Epithelial cell of proximal tubule (primary cell): ENCODE measurements at regions not wholly inside any gene's neighbourhood (a gene's known extent, or its start where the extent isn't known, plus 50 kb on each side); places are given as distances from the start of the nearest gene placed in this dataset.

Experiments
- DNase-seq: peaks from one replicate; pipeline ENCODE4 v3.0.0-alpha.2; 2011; ENCODE audit warnings: low read depth
- H3K4me3 ChIP-seq: 2 replicates; pipeline ENCODE4 v1.5.1; 2011; ENCODE audit warnings: low read depth, mild to moderate bottlenecking, low read length
- CTCF ChIP-seq: conservative IDR thresholded peaks from 2 replicates; pipeline ENCODE4 v1.5.1; 2012; ENCODE audit warnings: low read depth, mild to moderate bottlenecking, low read length

GRCh38 chr2:222052934-222053367, 245.8 kb downstream of the PAX3 start:
- H3K4me3 ChIP-seq: no peak overlapping the region
- no peak for DNase-seq
- TF ChIP-seq CTCF: peak; percentile 48

GRCh38 chr2:222050981-222051380, 247.8 kb downstream of the PAX3 start:
- no peak overlapping the region for H3K4me3 ChIP-seq
- no peak for TF ChIP-seq CTCF
- no peak for DNase-seq

GRCh38 chr2:222049946-222050345, 248.9 kb downstream of the PAX3 start:
- no peak overlapping the region for H3K4me3 ChIP-seq
- DNase-seq: no peak
- no peak for TF ChIP-seq CTCF

DNA sequence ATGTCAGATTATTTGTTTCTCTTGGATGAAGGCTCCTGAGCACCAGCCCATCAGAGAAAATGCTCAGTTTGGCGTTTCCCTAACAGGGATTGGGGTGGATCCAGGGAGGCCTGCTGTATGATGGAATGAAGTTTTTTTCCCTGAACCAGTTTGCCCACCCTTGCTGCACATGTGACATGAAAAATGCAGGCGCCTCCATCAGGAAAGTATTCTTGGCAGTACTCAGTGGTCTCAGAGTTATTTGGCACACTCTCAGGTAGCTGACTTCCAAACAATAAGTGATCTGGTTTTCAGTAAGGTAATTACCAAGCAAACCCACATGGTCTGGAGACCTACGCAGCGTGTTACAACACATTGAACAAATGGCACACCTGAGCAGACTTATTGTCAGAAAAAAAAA, 254.9 kb downstream of the PAX3 start:
- no peak overlapping the region for H3K4me3 ChIP-seq
- DNase-seq: no peak
- TF ChIP-seq CTCF: no peak

DNA sequence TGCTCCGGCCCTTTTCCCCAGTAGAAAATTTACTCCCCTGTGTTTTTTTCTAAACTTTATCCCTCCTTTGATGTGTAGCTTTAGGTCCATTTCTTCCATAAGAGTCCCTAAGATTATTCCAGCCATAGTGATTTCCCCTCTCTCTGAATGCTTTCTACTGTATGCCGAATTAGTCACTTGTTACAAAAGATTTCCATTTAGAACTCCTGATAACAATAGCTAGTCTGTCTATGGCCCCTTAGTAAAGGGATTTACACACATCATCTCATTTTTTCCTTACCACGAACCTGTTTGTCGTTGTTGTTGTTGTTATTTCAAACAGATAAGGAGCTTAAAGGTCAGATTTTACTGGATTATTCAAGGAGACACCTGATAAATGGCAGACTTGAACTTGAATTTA, 256.1 kb downstream of the PAX3 start:
- no peak overlapping the region for H3K4me3 ChIP-seq
- TF ChIP-seq CTCF: no peak
- DNase-seq: no peak

DNA sequence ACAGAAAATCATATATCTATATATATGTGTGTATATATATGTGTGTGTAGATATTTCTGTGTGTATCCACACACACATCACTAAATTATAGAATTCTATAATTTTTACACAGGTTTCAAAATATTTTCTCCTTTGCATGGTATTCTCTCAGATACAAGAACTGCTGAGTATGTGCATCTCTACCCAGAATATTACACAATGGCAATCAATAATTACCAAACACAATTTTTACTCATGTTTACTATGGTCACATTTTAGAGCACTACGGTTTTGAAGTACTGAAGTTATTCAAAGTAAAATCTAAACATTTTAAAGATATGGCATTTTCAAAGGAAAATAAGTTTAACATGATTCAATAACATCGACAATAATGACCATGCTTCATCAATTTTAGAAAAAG, 258.5 kb downstream of the PAX3 start:
- DNase-seq: no peak
- H3K4me3 ChIP-seq: no peak overlapping the region

More for the DNA sequence above, 258.5 kb downstream of the PAX3 start:
- TF ChIP-seq CTCF: no peak
